ENCODE measurements at regions not wholly inside any gene's neighbourhood (a gene's known extent, or its start where the extent isn't known, plus 50 kb on each side); places are given as distances from the start of the nearest gene placed in this dataset.

DNA sequence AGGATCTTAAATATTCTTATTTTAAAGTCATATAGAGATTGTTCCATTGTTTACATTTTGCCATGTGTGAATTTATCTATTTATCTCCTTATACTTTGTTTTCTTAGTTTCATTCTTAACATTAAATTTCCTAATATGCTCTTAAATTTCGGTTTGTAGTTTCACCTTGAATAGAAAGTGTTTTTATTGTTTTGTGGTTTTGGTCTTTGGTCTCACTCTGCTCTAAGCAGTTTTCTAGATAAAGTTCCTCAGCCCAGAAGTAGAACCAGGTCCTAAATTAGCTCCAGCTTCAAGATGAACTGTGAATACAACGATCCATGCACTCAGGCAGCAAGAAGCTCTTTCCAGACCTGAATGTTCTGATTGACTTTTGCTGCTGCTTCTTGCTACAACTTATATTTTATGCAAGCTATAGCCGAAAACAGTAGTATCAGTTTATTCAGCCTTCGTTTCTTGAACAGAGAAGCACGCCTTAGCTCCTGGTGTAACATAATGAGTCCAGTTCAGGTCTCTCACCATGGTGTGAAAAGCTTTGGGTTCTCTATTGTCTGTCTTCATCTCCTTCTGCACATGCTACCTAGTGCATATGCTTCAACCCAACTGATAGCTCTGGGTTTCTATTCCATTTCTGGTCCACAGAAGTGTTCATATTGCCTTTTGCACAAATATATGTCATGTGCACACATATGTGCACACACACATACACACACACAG, 95.3 kb downstream of the SEM1 start:
- no peak overlapping the region for H3K4me3 ChIP-seq (ENCODE audit: low read depth, low read length)
- no peak for TF ChIP-seq CTCF (IDR thresholded peaks at IDR 0.05; ENCODE audit: low read depth, low read length)

GRCh38 chr7:96612034-96612433, 97.6 kb downstream of the SEM1 start:
- no peak for TF ChIP-seq CTCF (IDR thresholded peaks at IDR 0.05; ENCODE audit: low read depth, low read length)
- H3K4me3 ChIP-seq (ENCODE audit: low read depth, low read length) = no peak overlapping the region

DNA sequence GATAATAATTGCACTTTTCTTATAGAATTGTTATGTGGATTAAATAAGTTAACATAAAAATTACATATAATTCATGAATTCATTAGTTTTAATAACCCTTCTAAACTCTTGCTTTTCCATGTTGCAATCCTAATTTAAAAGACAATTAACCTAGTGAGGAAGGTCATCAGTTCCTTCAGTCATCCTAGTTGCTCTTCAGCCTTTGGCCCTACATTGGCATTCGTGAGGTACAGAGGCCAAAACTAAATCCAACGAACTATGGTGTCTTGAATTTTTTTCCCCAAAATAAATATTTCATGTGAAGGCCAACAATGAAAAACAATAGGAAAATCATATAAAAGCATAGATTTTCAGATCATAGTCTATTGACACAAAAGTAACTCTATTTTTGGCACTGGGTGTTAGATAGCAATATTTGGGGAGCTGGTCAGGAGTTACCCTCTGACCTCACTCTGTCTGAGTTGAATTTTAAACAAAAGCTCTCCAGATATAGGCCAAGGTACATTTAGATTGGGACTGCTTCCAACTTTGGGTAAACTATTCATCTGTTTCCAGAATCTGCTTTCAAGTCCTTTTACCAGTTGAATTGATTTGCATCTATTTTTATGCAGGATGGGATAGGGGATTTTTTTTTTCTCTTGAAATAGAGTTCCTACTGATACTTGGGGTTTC, 104.5 kb downstream of the SEM1 start:
- no peak overlapping the region for H3K4me3 ChIP-seq (ENCODE audit: low read depth, low read length)
- TF ChIP-seq CTCF (IDR thresholded peaks at IDR 0.05; ENCODE audit: low read depth, low read length) = no peak

DNA sequence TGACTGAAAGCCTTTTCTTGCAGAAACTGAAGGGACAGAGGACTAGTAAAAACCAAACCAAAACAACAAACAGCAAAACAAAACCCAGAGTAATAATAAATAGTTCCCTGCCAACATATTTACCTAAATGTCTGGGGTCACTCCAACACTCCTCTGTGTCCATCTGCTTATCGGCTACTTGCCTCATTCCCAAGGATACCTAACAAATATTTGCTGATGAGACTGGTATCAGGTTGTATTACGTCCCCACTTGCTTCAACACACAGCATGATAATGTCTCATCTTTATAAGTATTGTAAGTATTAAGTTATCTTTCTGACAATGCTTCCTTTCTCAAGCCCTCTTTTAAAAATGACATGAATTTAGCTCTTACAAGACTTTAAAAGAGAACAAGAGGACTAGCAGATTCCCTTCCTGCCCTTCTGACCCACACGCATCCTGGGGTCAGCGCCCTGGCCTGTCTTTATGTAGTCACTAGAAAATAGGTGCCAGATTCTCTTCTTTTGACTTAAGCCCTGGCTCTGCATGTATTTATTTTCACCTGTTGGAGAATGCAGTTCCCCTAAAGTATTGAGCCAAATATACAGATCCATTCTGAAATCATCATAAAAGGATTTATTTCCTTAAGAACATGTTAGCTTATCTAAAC, 110.2 kb downstream of the SEM1 start:
- H3K4me3 ChIP-seq (ENCODE audit: low read depth, low read length) = no peak overlapping the region
- TF ChIP-seq CTCF (IDR thresholded peaks at IDR 0.05; ENCODE audit: low read depth, low read length) = no peak

DNA sequence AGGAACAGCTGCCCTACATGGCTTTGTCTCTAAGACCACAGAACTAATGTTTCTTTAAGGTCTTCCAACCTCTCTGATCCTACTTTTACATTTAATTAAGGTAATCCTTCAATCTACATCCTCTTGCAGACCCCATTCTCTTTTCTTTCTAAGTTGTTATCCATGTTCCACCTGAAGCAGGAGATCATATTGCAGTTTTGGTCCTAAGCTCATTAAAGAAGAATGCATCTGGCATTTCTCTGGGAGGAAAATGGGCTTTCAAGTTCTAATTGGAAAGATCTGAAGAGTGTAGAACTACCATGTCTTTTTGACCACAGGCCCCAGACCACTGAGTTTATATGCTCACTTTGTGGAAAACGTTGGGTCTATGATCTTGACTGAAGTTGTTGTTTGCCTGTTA, 111.2 kb downstream of the SEM1 start:
- TF ChIP-seq CTCF (IDR thresholded peaks at IDR 0.05; ENCODE audit: low read depth, low read length) = no peak
- H3K4me3 ChIP-seq (ENCODE audit: low read depth, low read length) = no peak overlapping the region

- no peak for TF ChIP-seq CTCF (IDR thresholded peaks at IDR 0.05; ENCODE audit: low read depth, low read length)
Observed at GRCh38 chr7:96596120-96596826, 113.4 kb downstream of the SEM1 start.

More at GRCh38 chr7:96596120-96596826, 113.4 kb downstream of the SEM1 start:
- H3K4me3 ChIP-seq (ENCODE audit: low read depth, low read length) = no peak overlapping the region

Data from WI38 (cell line).